GM19043 (cell line): ENCODE measurements at regions not wholly inside any gene's neighbourhood (a gene's known extent, or its start where the extent isn't known, plus 50 kb on each side); places are given as distances from the start of the nearest gene placed in this dataset.

Source experiments
- ATAC-seq: cut with Tn5 transposase; IDR thresholded peaks from one replicate; pipeline ENCODE4 v1.9.1; 2021; ENCODE audit warnings: low read depth; ENCODE audit not compliant: unreplicated experiment

- ATAC-seq = no peak
These were observed 114.1 kb upstream of the ARGLU1 start for GRCh38 chr13:106681997-106682396.

- no peak for ATAC-seq
These were observed 113.6 kb upstream of the ARGLU1 start for GRCh38 chr13:106681536-106681935.

- no peak for ATAC-seq
These were observed 113.0 kb upstream of the ARGLU1 start for GRCh38 chr13:106680796-106681472.

GRCh38 chr13:106678646-106679418, 110.9 kb upstream of the ARGLU1 start:
- ATAC-seq = no peak

- ATAC-seq = no peak
These were observed 107.4 kb upstream of the ARGLU1 start for GRCh38 chr13:106675311-106675710.

GRCh38 chr13:106660746-106661625, 93.0 kb upstream of the ARGLU1 start:
- ATAC-seq = no peak

GRCh38 chr13:106657104-106657503, 89.2 kb upstream of the ARGLU1 start:
- no peak for ATAC-seq

- no peak for ATAC-seq
These were observed 88.2 kb upstream of the ARGLU1 start for GRCh38 chr13:106656186-106656585.

- ATAC-seq = no peak
These were observed 83.5 kb upstream of the ARGLU1 start for GRCh38 chr13:106651442-106651841.

GRCh38 chr13:106650690-106651205, 82.8 kb upstream of the ARGLU1 start:
- ATAC-seq = no peak

GRCh38 chr13:106649495-106649894, 81.6 kb upstream of the ARGLU1 start:
- no peak for ATAC-seq

- no peak for ATAC-seq
These were observed 72.6 kb upstream of the ARGLU1 start for GRCh38 chr13:106640515-106640914.

- ATAC-seq = no peak
These were observed 69.6 kb upstream of the ARGLU1 start for GRCh38 chr13:106637519-106637918.

GRCh38 chr13:106636492-106636891, 68.6 kb upstream of the ARGLU1 start:
- no peak for ATAC-seq

GRCh38 chr13:106635616-106636015, 67.7 kb upstream of the ARGLU1 start:
- ATAC-seq = no peak

GRCh38 chr13:106633321-106633720, 65.4 kb upstream of the ARGLU1 start:
- no peak for ATAC-seq

GRCh38 chr13:106630650-106631049, 62.7 kb upstream of the ARGLU1 start:
- no peak for ATAC-seq

- ATAC-seq = no peak
These were observed 62.2 kb upstream of the ARGLU1 start for GRCh38 chr13:106630162-106630561.

- ATAC-seq = no peak
These were observed 61.2 kb upstream of the ARGLU1 start for GRCh38 chr13:106628936-106629659.

GRCh38 chr13:106626473-106626872, 58.5 kb upstream of the ARGLU1 start:
- no peak for ATAC-seq
